HG03064 (cell line): ENCODE measurements at regions not wholly inside any gene's neighbourhood (a gene's known extent, or its start where the extent isn't known, plus 50 kb on each side); places are given as distances from the start of the nearest gene placed in this dataset.
"Not testable (repeated sequence)": the region's sequence is repeated elsewhere in the genome, so short reads cannot be mapped to it uniquely, and the experiment has no call there.

Source experiments
- ATAC-seq: cut with Tn5 transposase; IDR thresholded peaks from one replicate; pipeline ENCODE4 v1.9.1; 2021; ENCODE audit warnings: low read depth; ENCODE audit not compliant: unreplicated experiment

DNA sequence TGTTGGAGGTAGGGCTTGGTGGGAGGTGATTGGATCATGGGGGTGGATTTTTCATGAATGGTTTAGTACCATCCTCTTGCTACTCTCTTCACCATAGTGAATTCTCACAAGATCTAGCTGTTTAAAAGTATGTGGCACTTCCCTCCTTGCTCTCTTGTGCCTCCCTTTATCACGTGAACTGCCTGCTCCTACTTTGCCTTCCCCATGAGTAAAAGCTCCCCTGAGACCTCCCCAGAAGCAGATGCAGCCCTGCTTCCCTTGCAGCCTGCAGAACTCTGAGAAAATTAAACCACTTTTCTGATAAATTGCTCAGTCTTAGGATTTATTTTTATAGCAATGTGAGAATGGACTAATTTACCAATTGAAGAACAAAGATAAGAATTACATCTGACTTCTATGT lies 223.1 kb downstream of the RNF144A start:
- no peak for ATAC-seq

- no peak for ATAC-seq
Measured at GRCh38 chr2:7145707-7146106, 228.5 kb downstream of the RNF144A start.

GRCh38 chr2:7146151-7146550 lies 228.9 kb downstream of the RNF144A start:
- ATAC-seq: no peak

DNA sequence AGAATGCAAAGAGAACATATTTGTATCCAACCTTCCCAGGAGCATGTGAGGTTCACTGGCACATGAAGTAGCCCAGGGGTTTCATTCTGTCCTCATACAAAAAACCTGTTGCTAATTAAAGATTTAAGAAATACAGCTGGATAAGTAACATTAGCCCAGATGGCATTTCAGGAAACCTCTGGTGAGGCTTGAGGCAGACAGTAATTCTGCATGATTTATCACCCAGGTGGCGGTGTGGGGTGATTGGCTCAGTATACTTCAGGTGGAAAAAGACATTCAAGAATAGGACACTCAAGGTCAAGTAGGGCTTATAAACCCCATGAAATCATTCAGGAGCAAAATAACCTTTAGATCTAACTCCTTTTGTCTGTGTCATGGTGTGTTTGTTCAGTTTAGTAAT lies 237.4 kb downstream of the RNF144A start:
- ATAC-seq: no peak

- ATAC-seq: no peak
Measured at GRCh38 chr2:7161501-7161900, 244.3 kb downstream of the RNF144A start.

GRCh38 chr2:7165736-7166135 lies 248.5 kb downstream of the RNF144A start:
- no peak for ATAC-seq

GRCh38 chr2:7167801-7168411 lies 250.7 kb downstream of the RNF144A start:
- ATAC-seq: no peak

- no peak for ATAC-seq
Measured at GRCh38 chr2:7169593-7169992, 252.4 kb downstream of the RNF144A start.

GRCh38 chr2:7178996-7179395 lies 261.8 kb downstream of the RNF144A start:
- ATAC-seq: not testable (repeated sequence)

GRCh38 chr2:7180638-7181370 lies 263.6 kb downstream of the RNF144A start:
- no peak for ATAC-seq

GRCh38 chr2:7182525-7182924 lies 265.3 kb downstream of the RNF144A start:
- no peak for ATAC-seq

DNA sequence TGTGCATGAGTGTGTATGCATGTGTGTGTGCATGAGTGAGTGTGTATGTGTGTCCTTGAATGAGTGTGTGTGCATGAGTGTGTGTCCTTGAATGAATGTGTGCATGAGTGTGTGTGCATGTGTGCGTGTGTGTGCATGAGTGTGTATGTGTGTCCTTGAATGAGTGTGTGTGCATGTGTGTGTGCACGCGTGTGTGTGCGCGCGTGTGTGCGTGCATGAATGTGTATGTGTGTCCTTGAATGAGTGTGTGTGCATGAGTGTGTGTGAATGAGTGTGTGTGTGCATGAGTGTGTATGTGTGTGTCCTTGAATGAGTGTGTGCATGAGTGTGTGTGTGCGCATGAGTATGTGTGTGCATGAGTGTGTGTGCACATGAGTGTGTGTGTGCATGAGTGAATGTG lies 271.9 kb downstream of the RNF144A start:
- ATAC-seq: no peak

DNA sequence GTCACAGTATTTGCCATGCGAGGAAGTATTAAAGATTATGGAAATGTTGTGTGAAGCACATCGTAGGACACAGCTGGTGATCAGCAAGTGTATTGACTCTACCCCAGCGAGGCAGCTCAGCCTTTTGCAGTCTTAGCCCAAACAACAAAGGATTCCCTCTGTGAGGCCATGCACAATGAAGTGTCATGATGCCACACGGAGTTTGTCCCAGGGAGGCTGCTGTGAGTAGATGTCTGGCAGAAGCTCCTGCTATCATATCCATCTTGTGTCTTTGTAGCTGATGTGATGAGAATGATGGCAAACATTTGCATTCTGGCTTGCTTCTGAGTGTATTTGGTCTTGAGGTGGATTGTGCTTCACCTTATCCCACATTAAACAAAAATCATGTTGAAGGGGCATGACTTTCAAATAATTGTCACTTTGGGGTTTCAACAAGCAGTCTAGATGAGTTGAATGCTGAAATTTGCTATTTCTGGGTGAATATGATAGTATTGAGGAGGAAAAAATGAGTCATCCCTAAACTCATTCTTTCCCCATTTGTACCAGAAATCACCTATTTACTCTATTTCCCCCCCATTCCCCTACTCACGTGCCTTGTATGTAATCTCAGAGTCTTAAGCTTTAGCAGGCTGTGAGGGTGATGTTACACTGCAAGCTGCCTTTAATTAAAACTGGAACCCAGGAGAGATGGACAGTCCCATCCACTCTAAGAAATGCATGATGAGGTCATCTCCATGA lies 273.5 kb downstream of the RNF144A start:
- ATAC-seq: no peak

GRCh38 chr2:7191932-7192331 lies 274.7 kb downstream of the RNF144A start:
- no peak for ATAC-seq

DNA sequence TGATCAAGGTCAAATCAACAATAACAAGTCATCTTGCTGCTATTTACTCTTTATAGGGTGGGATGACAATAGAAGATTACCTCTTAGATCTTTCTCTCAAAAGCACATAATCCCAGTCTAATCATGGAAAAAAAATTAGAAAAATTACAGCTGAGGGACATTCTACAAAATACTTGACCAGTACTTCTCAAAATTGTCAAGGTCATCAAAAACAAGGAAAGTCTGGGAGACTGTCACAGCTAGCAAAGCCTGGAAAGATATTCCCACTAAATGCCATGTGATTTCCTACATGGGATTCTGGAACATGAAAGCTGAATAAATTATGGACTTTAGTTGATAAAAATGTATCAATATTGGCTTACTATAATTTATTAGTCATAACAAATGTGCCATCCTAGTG lies 276.2 kb downstream of the RNF144A start:
- ATAC-seq: no peak

DNA sequence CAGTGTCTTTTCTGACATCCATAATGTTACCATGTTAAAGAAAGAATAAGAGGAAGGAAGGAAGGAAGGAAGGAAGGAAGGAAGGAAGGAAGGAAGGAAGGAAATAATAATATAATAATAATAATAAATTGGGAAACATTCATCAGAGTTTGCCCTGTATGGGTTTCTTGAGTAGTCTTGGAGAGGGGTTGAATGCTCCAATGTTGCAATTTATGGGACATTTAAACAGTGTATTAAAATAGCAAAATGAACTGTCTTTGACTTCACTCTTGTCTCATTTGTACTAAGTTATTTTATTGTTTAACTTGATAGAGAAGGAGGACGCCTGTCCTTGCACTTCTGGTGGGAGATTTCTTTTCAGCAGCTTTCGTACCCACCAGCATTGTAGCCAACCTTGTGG lies 277.7 kb downstream of the RNF144A start:
- no peak for ATAC-seq

- ATAC-seq: no peak
Measured at GRCh38 chr2:7196883-7197282, 279.7 kb downstream of the RNF144A start.

DNA sequence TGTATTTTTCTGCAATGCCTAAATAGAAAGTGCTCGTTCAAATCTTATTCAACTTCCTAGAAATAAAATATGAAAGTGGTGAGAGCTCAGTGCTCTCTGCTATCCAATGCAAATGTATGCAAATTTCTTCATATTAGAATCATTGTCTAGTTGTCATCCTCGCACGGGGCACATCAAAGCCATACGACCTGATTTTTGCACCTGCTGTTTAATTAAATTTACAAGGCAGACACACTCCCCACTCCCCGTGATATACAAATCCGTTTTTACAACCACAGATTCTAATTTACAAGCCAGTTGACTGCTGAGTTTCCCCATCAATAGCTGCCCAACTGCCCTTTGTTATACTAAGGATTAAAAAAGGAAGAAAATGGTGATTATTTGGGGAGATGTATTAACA lies 284.6 kb downstream of the RNF144A start:
- ATAC-seq: no peak

DNA sequence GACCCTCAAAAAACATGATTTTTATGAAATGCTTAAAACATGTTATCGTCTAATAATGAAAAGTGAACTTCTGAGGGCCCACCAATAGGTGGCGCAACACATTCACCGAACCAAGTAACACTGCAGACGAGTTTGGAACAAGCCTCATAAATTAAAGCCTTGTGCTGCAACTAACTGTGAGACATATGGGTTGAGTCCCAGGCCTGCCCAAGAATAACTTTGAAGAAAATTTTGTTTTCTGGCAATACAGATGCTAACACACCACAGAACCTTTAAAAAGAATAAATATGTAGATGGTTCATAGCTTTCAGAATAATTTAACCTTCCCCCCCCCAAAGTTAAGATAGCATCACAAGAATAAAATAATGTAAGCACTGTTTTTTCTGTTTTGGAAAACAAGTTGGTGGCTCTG lies 285.9 kb downstream of the RNF144A start:
- no peak for ATAC-seq

DNA sequence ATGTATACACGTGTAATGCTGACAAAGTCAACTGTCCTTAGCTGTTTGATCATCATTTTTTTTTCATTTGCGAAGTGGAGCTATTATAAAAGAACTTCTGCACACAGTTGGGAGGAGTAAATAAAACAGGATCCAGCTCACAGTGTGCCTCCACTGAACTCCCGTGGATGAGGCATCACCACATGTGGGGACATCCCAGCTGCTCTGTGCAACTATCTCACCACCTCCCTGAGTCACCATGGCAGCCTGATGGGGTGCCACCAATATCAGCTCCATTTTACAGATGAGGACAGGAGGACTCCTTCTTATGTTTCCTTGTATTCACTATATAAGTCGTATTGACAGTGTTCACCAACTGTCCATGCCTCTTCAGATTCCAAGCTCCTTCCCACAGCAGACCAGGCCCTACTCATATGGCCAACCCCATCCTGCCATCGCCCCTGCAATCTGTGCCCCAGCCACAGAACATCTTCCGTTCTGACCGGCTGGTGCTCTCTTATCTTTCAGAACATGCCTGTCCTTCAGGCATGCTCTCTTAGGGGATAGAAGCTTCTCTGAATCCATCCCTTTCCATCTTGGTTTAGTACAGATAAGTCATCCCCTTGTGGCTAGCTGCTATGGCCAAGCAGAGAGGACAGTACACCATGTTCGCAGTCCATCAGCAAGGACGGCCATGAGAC lies 288.1 kb downstream of the RNF144A start:
- ATAC-seq: no peak

GRCh38 chr2:7206111-7206810 lies 289.0 kb downstream of the RNF144A start:
- no peak for ATAC-seq
